Keratinocyte (primary cell): ENCODE measurements at regions not wholly inside any gene's neighbourhood (a gene's known extent, or its start where the extent isn't known, plus 50 kb on each side); places are given as distances from the start of the nearest gene placed in this dataset.
A peak's percentile ranks its signal among the peaks of the same experiment; 100 is the strongest.

ENCODE experiments used
- DNase-seq: peaks from one replicate; pipeline ENCODE4 v3.0.0-alpha.2; 2011; ENCODE audit warnings: low read depth, missing footprints, low spot score
- FAIRE-seq: peaks from 2 replicates; lab custom pipeline; 2011; peaks lifted over from hg19 to GRCh38; lab: Jason Lieb, UNC
- H2AFZ ChIP-seq: 2 replicates; pipeline ENCODE4 v1.6.0; 2012; ENCODE audit warnings: low read length, control low read depth, inconsistent platforms; ENCODE audit not compliant: control insufficient read depth
- H3K27ac ChIP-seq: 2 replicates; pipeline ENCODE4 v1.5.1; 2011; ENCODE audit warnings: low read length; ENCODE audit not compliant: control insufficient read depth, insufficient read depth
- H3K27me3 ChIP-seq: 3 replicates; pipeline ENCODE4 v1.6.0; 2011; ENCODE audit warnings: low read length; ENCODE audit not compliant: control insufficient read depth, insufficient read depth; ENCODE audit errors: extremely low read depth
- H3K36me3 ChIP-seq, 2 experiments: 2 replicates in 1 of 2; 3 replicates in 1 of 2; pipeline ENCODE4 v1.5.1; 2011; ENCODE audit warnings: low read length in 2 of 2, mild to moderate bottlenecking in 1 of 2; ENCODE audit not compliant: control insufficient read depth in 2 of 2, insufficient read depth in 2 of 2; ENCODE audit errors: extremely low read depth in 1 of 2
- H3K4me1 ChIP-seq: 3 replicates; pipeline ENCODE4 v1.5.1; 2011; ENCODE audit warnings: low read length; ENCODE audit not compliant: control insufficient read depth, insufficient read depth; ENCODE audit errors: extremely low read depth
- H3K4me2 ChIP-seq: 3 replicates; pipeline ENCODE4 v1.6.0; 2011; ENCODE audit warnings: low read depth, low read length; ENCODE audit not compliant: control insufficient read depth, insufficient read depth; ENCODE audit errors: extremely low read depth
- H3K4me3 ChIP-seq, 3 experiments: fragments of 200-600 bp in 1 of 3; sonication (generic) in 1 of 3; 2 replicates in 2 of 3; 3 replicates in 1 of 3; pipeline ENCODE4 v1.5.1; 2011 to 2016; ENCODE audit warnings: low read length in 3 of 3, mild to moderate bottlenecking in 3 of 3, control low read depth in 2 of 3, inconsistent platforms in 1 of 3, low read depth in 1 of 3, mixed read lengths in 1 of 3, mixed run types in 1 of 3, moderate library complexity in 1 of 3; ENCODE audit not compliant: control insufficient read depth in 2 of 3, insufficient read depth in 2 of 3; ENCODE audit errors: extremely low read depth in 1 of 3
- H3K79me2 ChIP-seq: 2 replicates; pipeline ENCODE4 v1.6.0; 2012; ENCODE audit warnings: low read length; ENCODE audit not compliant: control insufficient read depth, insufficient read depth
- H3K9ac ChIP-seq: 3 replicates; pipeline ENCODE4 v1.6.0; 2011; ENCODE audit warnings: low read length; ENCODE audit not compliant: control insufficient read depth, insufficient read depth; ENCODE audit errors: extremely low read depth
- H3K9me1 ChIP-seq: 3 replicates; pipeline ENCODE4 v1.6.0; 2011; ENCODE audit warnings: low read length; ENCODE audit not compliant: control insufficient read depth, insufficient read depth; ENCODE audit errors: extremely low read depth
- H3K9me3 ChIP-seq: 2 replicates; pipeline ENCODE4 v1.5.1; 2012; ENCODE audit warnings: low read depth, low read length; ENCODE audit not compliant: control insufficient read depth
- H4K20me1 ChIP-seq: 3 replicates; pipeline ENCODE4 v1.6.0; 2011; ENCODE audit warnings: low read length; ENCODE audit not compliant: control insufficient read depth, insufficient read depth; ENCODE audit errors: extremely low read depth
- CTCF ChIP-seq, 3 experiments: IDR thresholded peaks in 1 of 3; conservative IDR thresholded peaks in 1 of 3; optimal IDR thresholded peaks in 1 of 3; 2 replicates in 2 of 3; 3 replicates in 1 of 3; pipeline versions ENCODE3 to v1.5.1; 2011; ENCODE audit warnings: low read length in 3 of 3, mild to moderate bottlenecking in 3 of 3, moderate library complexity in 2 of 3, control low read depth in 1 of 3, inconsistent platforms in 1 of 3; ENCODE audit not compliant: insufficient read depth in 2 of 3; ENCODE audit errors: extremely low read depth in 1 of 3
- EZH2 ChIP-seq: IDR thresholded peaks from one replicate; pipeline ENCODE4 v1.6.1; 2012; ENCODE audit warnings: inconsistent platforms, mild to moderate bottlenecking, low read length, moderate library complexity
- dilution Hi-C: fragments of 300-500 bp; cut with MboI; formaldehyde crosslinking; loops from one replicate; pipeline ENCODE4 v1.7.0; 2020; ENCODE audit warnings: low sequenced_read_pairs; ENCODE audit not compliant: extremely low pct_ligation_motif_present

GRCh38 chr14:98901511-98902205 lies 370.3 kb downstream of the BCL11B start:
- Histone ChIP-seq H3K27me3 (no peaks in the 10 kb centered on the region), H3K9me1 (no peaks in the 10 kb centered on the region), H3K9me3 (no peaks in the 10 kb centered on the region), H3K9ac (no peak overlapping the region), H3K27ac (no peak overlapping the region), H3K79me2 (no peaks in the 10 kb centered on the region), H2AFZ (no peak overlapping the region), H3K36me3 (no peaks in the 10 kb centered on the region), H3K4me3 (no peak overlapping the region), H3K4me1 (peaks cover 43% of the 10 kb centered on the region), H3K4me2 (no peak overlapping the region), H4K20me1 (no peaks in the 10 kb centered on the region)
- dilution Hi-C loops: no loop called here
- FAIRE-seq (no peak), DNase-seq (no peak)
- TF ChIP-seq EZH2 (no peak), CTCF (optimal IDR thresholded peaks at IDR 0.05 in 1 of 3, IDR thresholded peaks at IDR 0.05 in 1 of 3, conservative IDR thresholded peaks at IDR 0.05 in 1 of 3; ENCODE audit: extremely low read depth in 1 of 3, insufficient read depth in 2 of 3, low read length in 3 of 3) (no peak)

GRCh38 chr14:98903371-98903770 lies 368.6 kb downstream of the BCL11B start:
- FAIRE-seq: peak; percentile 58
- peak overlapping the region; percentile 63 for H3K4me2 ChIP-seq
- TF ChIP-seq EZH2 (no peak), CTCF (optimal IDR thresholded peaks at IDR 0.05 in 1 of 3, IDR thresholded peaks at IDR 0.05 in 1 of 3, conservative IDR thresholded peaks at IDR 0.05 in 1 of 3; ENCODE audit: extremely low read depth in 1 of 3, insufficient read depth in 2 of 3, low read length in 3 of 3) (no peak)
- peak; percentile 58 for DNase-seq
- no peaks in the 10 kb centered on the region for H3K9me1 ChIP-seq
- no peak overlapping the region for H2AFZ ChIP-seq
- H3K27me3 ChIP-seq: no peaks in the 10 kb centered on the region
- H4K20me1 ChIP-seq: no peaks in the 10 kb centered on the region
- peak overlapping the region; percentile 53 for H3K27ac ChIP-seq
- no peaks in the 10 kb centered on the region for H3K79me2 ChIP-seq
- dilution Hi-C loops: no loop called here
- H3K9ac ChIP-seq: peak overlapping the region; percentile 30
- no peaks in the 10 kb centered on the region for H3K36me3 ChIP-seq
- H3K4me3 ChIP-seq: no peak overlapping the region
- peaks cover 51% of the 10 kb centered on the region for H3K4me1 ChIP-seq
- H3K9me3 ChIP-seq: no peaks in the 10 kb centered on the region
